Loucy (cell line): ENCODE measurements at regions not wholly inside any gene's neighbourhood (a gene's known extent, or its start where the extent isn't known, plus 50 kb on each side); places are given as distances from the start of the nearest gene placed in this dataset.

Source experiments
- EZH2phosphoT487 ChIP-seq: fragments of 200-600 bp; IDR thresholded peaks from 2 replicates; pipeline ENCODE4 v1.6.1; 2018; ENCODE audit warnings: antibody characterized with exemption, mild to moderate bottlenecking, moderate library complexity, borderline replicate concordance
- TF ChIP-seq, protein P1 (sequence below): fragments of 200-600 bp; sonication (generic); conservative IDR thresholded peaks from 2 replicates; pipeline ENCODE4 v1.5.1; 2014; ENCODE audit warnings: mild to moderate bottlenecking, antibody characterized with exemption, low read length

DNA sequence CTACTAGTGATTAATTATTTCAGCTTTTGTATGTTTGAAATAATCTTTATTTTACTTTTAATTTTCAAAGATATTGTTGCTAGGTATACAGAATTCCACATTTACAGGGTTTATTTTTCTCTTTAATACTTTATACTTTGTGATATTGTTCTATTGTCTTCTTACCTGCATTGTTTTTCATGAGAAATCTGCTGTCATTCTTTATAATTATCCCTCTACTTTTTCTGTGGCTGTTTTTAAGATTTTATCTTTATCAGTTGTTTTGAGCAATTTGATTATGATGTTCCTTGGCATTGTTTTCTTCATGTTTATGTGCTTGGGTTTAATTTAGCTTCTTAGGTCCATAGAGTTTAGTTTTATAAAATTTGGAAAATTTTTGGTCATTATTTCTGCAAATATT is 168.6 kb downstream of the DTWD1 start:
- no peak for TF ChIP-seq EZH2phosphoT487
- TF ChIP-seq, protein P1, sequence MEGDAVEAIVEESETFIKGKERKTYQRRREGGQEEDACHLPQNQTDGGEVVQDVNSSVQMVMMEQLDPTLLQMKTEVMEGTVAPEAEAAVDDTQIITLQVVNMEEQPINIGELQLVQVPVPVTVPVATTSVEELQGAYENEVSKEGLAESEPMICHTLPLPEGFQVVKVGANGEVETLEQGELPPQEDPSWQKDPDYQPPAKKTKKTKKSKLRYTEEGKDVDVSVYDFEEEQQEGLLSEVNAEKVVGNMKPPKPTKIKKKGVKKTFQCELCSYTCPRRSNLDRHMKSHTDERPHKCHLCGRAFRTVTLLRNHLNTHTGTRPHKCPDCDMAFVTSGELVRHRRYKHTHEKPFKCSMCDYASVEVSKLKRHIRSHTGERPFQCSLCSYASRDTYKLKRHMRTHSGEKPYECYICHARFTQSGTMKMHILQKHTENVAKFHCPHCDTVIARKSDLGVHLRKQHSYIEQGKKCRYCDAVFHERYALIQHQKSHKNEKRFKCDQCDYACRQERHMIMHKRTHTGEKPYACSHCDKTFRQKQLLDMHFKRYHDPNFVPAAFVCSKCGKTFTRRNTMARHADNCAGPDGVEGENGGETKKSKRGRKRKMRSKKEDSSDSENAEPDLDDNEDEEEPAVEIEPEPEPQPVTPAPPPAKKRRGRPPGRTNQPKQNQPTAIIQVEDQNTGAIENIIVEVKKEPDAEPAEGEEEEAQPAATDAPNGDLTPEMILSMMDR = no peak
